ENCODE measurements at regions not wholly inside any gene's neighbourhood (a gene's known extent, or its start where the extent isn't known, plus 50 kb on each side); places are given as distances from the start of the nearest gene placed in this dataset.
A peak's percentile ranks its signal among the peaks of the same experiment; 100 is the strongest.

DNA sequence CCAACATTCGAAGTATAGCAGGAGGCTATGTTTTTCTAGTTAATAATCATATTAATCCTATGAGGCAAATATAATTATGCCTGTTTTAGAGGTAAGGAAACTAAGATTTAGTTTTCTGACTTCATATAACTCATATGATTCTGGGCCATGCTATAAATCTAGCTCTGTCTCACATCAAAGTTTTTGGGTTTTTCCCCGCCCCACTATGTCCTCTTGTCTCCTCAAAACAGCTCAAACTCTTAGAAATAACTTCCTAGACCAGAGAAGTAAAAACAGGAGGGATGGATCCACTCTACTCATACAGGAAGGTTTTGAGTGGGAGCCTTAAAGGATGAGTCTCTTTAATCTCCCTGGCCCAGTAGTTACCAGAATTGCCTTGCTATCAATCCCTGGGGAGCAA lies 256.4 kb upstream of the FGGY start:
- H3K4me1 ChIP-seq (ENCODE audit: insufficient read depth, low read length) = peaks cover 13% of the 10 kb centered on the region
- no peak overlapping the region for H3K27ac ChIP-seq (ENCODE audit: low read depth, low read length)
- no peaks in the 10 kb centered on the region for H4K20me1 ChIP-seq (ENCODE audit: insufficient read depth, low read length)
- no peaks in the 10 kb centered on the region for H3K9me3 ChIP-seq (ENCODE audit: insufficient read depth, low read depth, low read length)
- no peak for FAIRE-seq
- TF ChIP-seq, protein P1, sequence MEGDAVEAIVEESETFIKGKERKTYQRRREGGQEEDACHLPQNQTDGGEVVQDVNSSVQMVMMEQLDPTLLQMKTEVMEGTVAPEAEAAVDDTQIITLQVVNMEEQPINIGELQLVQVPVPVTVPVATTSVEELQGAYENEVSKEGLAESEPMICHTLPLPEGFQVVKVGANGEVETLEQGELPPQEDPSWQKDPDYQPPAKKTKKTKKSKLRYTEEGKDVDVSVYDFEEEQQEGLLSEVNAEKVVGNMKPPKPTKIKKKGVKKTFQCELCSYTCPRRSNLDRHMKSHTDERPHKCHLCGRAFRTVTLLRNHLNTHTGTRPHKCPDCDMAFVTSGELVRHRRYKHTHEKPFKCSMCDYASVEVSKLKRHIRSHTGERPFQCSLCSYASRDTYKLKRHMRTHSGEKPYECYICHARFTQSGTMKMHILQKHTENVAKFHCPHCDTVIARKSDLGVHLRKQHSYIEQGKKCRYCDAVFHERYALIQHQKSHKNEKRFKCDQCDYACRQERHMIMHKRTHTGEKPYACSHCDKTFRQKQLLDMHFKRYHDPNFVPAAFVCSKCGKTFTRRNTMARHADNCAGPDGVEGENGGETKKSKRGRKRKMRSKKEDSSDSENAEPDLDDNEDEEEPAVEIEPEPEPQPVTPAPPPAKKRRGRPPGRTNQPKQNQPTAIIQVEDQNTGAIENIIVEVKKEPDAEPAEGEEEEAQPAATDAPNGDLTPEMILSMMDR (IDR thresholded peaks at IDR 0.05; ENCODE audit: insufficient read depth, low read depth, low read length) = no peak
- H2AFZ ChIP-seq (ENCODE audit: low read depth, low read length) = no peak overlapping the region
- no peak for DNase-seq (ENCODE audit: low read depth)
- H3K27me3 ChIP-seq (ENCODE audit: insufficient read depth, low read length) = no peaks in the 10 kb centered on the region
- Mint-ChIP-seq H3K9me3 (ENCODE audit: unreplicated experiment) (peaks cover 7% of the 10 kb centered on the region), H3K27ac (ENCODE audit: unreplicated experiment) (no peak overlapping the region), H3K4me3 (ENCODE audit: unreplicated experiment) (no peak overlapping the region), H3K27me3 (ENCODE audit: low read depth, unreplicated experiment) (peaks cover 2% of the 10 kb centered on the region), H3K36me3 (ENCODE audit: low read depth, unreplicated experiment) (no peaks in the 10 kb centered on the region), H3K4me1 (ENCODE audit: low read depth, unreplicated experiment) (peaks cover 20% of the 10 kb centered on the region)
- no peak overlapping the region for H3K4me2 ChIP-seq (ENCODE audit: low read length)
- H3K9ac ChIP-seq (ENCODE audit: low read length) = no peak overlapping the region
- no peak overlapping the region for H3K4me3 ChIP-seq (ENCODE audit: insufficient read depth, low read depth, low read length)
- no peaks in the 10 kb centered on the region for H3K79me2 ChIP-seq (ENCODE audit: insufficient read depth, low read length)
- H3K36me3 ChIP-seq (ENCODE audit: insufficient read depth, low read length) = no peaks in the 10 kb centered on the region

DNA sequence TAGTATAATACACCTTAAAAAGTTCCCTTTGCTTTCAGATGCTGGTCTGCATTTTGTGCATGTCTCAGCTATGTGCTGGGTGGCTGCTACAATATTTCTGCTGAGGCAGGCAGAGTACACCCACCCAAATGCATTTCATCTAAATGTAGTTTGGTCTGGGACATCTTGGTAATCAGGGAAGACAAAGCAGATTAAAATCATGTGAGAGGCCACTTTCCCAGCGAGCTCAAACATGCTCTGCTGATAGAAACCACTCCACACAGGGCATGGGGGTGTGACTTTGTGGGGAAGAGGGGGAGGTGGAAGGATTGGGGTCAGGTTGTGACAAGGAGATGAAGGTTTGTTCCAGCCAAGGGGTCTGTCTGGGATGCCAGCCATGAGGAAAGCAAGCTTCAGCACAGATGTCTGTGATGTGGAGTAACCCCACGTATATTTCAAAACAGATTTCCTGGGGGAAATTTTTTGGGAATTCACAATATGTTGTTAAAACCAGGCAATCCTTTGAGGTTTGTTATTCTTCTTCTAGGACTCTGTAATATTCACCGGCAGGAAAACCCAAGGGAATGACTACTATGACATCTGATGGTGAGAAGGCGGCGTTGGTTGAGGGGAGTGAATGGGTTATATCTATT lies 255.1 kb upstream of the FGGY start:
- H3K27me3 ChIP-seq (ENCODE audit: insufficient read depth, low read length) = no peaks in the 10 kb centered on the region
- TF ChIP-seq EZH2 (IDR thresholded peaks at IDR 0.05; ENCODE audit: insufficient read depth, low read length) = no peak
- TF ChIP-seq, protein P1 (IDR thresholded peaks at IDR 0.05; ENCODE audit: insufficient read depth, low read depth, low read length) = no peak
- no peaks in the 10 kb centered on the region for H4K20me1 ChIP-seq (ENCODE audit: insufficient read depth, low read length)
- H3K79me2 ChIP-seq (ENCODE audit: insufficient read depth, low read length) = no peaks in the 10 kb centered on the region
- H3K36me3 ChIP-seq (ENCODE audit: insufficient read depth, low read length) = no peaks in the 10 kb centered on the region
- H3K27ac ChIP-seq (ENCODE audit: low read depth, low read length) = no peak overlapping the region
- DNase-seq (ENCODE audit: low read depth) = peak; percentile 28
- FAIRE-seq = peak; percentile 9
- H3K27ac Mint-ChIP-seq (ENCODE audit: unreplicated experiment) = no peak overlapping the region
- no peak overlapping the region for H3K4me3 ChIP-seq (ENCODE audit: insufficient read depth, low read depth, low read length)
- peaks cover 2% of the 10 kb centered on the region for H3K9me3 Mint-ChIP-seq (ENCODE audit: unreplicated experiment)
- no peak overlapping the region for H2AFZ ChIP-seq (ENCODE audit: low read depth, low read length)
- H3K4me1 Mint-ChIP-seq (ENCODE audit: low read depth, unreplicated experiment) = peaks cover 27% of the 10 kb centered on the region
- H3K36me3 Mint-ChIP-seq (ENCODE audit: low read depth, unreplicated experiment) = no peaks in the 10 kb centered on the region
- no peak overlapping the region for H3K4me3 Mint-ChIP-seq (ENCODE audit: unreplicated experiment)
- no peaks in the 10 kb centered on the region for H3K9me3 ChIP-seq (ENCODE audit: insufficient read depth, low read depth, low read length)
- H3K4me2 ChIP-seq (ENCODE audit: low read length) = peak overlapping the region; percentile 37
- peaks cover 17% of the 10 kb centered on the region for H3K4me1 ChIP-seq (ENCODE audit: insufficient read depth, low read length)
- peaks cover 2% of the 10 kb centered on the region for H3K27me3 Mint-ChIP-seq (ENCODE audit: low read depth, unreplicated experiment)
- no peak overlapping the region for H3K9ac ChIP-seq (ENCODE audit: low read length)

GRCh38 chr1:59043796-59044195 lies 253.1 kb upstream of the FGGY start:
- Histone ChIP-seq H3K9me3 (ENCODE audit: insufficient read depth, low read depth, low read length) (no peaks in the 10 kb centered on the region), H3K9ac (ENCODE audit: low read length) (no peak overlapping the region), H3K27ac (ENCODE audit: low read depth, low read length) (no peak overlapping the region), H3K36me3 (ENCODE audit: insufficient read depth, low read length) (no peaks in the 10 kb centered on the region), H4K20me1 (ENCODE audit: insufficient read depth, low read length) (no peaks in the 10 kb centered on the region), H3K27me3 (ENCODE audit: insufficient read depth, low read length) (no peaks in the 10 kb centered on the region), H3K4me1 (ENCODE audit: insufficient read depth, low read length) (peaks cover 17% of the 10 kb centered on the region), H3K4me3 (ENCODE audit: insufficient read depth, low read depth, low read length) (no peak overlapping the region), H2AFZ (ENCODE audit: low read depth, low read length) (no peak overlapping the region), H3K79me2 (ENCODE audit: insufficient read depth, low read length) (no peaks in the 10 kb centered on the region), H3K4me2 (ENCODE audit: low read length) (no peak overlapping the region)
- no peak overlapping the region for H3K27ac Mint-ChIP-seq (ENCODE audit: unreplicated experiment)
- H3K36me3 Mint-ChIP-seq (ENCODE audit: low read depth, unreplicated experiment) = peaks cover 4% of the 10 kb centered on the region
- no peak for TF ChIP-seq EZH2 (IDR thresholded peaks at IDR 0.05; ENCODE audit: insufficient read depth, low read length)
- TF ChIP-seq, protein P1 (IDR thresholded peaks at IDR 0.05; ENCODE audit: insufficient read depth, low read depth, low read length) = no peak
- peaks cover 2% of the 10 kb centered on the region for H3K27me3 Mint-ChIP-seq (ENCODE audit: low read depth, unreplicated experiment)
- H3K4me1 Mint-ChIP-seq (ENCODE audit: low read depth, unreplicated experiment) = peaks cover 28% of the 10 kb centered on the region
- FAIRE-seq = peak; percentile 90
- no peak overlapping the region for H3K4me3 Mint-ChIP-seq (ENCODE audit: unreplicated experiment)
- peak; percentile 86 for DNase-seq (ENCODE audit: low read depth)
- H3K9me3 Mint-ChIP-seq (ENCODE audit: unreplicated experiment) = peaks cover 5% of the 10 kb centered on the region

Measured in astrocyte (in vitro differentiated cells and primary cell).